Medulla oblongata (tissue), 1 donor: ENCODE measurements at regions not wholly inside any gene's neighbourhood (a gene's known extent, or its start where the extent isn't known, plus 50 kb on each side); places are given as distances from the start of the nearest gene placed in this dataset.

Experiments used
- DNase-seq: peaks from one replicate; pipeline ENCODE4 v3.0.0-alpha.2; 2015; ENCODE audit errors: extremely low spot score

- no peak for DNase-seq
Observed at GRCh38 chr21:29228306-29228705, 70.4 kb upstream of the BACH1 start.

DNA sequence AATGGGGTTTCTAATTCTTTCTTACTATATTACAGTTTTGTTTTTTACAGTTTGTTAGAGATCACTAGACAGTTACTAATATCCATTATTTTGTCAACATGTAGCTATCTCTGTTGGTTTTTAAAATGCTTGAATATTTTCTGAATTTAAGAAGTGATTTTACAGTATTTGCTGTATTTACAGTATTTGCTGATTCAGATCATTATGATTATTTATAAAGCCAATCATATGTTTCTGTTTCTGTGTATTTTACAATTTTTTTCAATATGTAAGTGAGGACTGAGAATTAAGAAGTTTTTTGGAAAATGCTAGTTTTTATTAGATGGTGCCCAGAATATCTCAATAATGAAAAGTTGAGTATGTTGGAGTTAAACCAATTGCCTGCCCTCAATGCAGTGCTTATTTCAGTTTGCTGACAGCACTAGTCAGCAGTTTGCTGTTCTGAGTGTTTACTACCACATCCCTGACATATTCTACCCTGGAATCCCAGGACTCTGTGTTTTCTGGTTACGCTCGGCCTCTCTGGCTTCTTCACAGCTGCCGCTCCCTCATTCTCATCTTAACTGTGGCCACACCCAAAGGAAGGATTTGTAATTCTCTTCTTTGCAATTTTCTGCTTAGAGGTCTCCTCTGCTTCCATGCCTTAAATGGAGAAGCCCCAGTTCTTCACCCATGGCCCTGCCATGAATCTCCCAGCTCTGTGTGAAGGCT is 68.0 kb upstream of the BACH1 start:
- DNase-seq = no peak

- no peak for DNase-seq
Observed at GRCh38 chr21:29231756-29232529, 66.8 kb upstream of the BACH1 start.

DNA sequence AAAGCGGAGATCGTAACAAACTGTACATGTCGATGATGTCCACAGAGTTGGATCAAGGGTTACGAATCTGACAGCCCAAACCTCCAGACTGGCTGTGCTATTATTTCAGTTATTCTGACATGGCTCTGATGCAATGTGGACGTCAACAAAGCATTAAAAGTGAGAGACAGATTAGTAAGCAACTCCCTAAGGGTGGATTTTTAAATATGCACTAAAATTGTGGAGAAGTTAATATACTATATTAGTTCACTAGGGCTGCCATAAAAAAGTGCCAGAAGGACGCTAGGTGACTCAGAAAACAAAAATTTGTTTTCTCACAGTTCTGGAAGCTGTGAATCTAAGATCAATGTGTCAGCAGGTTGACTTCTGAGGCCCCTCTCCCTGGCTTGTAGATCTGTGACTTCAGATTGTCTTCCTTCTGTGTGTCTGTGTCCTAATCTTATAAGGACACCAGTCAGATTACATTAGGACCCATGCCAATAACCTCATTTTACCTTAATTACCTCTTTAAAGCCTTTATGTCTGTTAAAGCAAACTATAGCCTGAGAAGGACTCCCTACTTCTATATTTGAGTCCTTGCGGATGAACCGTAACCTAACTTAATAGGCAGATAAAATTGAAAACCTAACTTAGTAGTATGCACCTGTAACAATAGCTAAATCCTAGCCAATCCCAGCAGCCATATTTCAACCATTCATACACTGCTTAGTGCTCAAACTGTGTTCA is 66.0 kb upstream of the BACH1 start:
- DNase-seq = no peak

DNA sequence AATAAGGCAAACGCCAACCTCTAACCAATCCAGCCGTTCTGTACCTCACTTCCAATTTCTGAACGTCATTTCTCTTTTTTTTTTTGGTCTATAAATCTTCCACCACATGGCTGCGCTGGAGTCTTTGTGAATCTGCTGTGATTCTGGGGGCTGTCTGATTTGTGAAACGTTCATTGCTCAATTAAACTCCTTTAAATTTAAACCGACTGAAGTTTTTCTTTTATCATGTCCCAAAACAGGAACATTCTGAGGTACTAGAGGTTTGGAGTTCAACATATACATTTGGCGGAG is 65.5 kb upstream of the BACH1 start:
- DNase-seq = peak; percentile 41

- no peak for DNase-seq
Observed at GRCh38 chr21:29233611-29234540, 64.8 kb upstream of the BACH1 start.

- DNase-seq = peak; percentile 36
Observed at GRCh38 chr21:29235714-29236197, 63.0 kb upstream of the BACH1 start.

- DNase-seq = no peak
Observed at GRCh38 chr21:29236201-29236600, 62.5 kb upstream of the BACH1 start.

DNA sequence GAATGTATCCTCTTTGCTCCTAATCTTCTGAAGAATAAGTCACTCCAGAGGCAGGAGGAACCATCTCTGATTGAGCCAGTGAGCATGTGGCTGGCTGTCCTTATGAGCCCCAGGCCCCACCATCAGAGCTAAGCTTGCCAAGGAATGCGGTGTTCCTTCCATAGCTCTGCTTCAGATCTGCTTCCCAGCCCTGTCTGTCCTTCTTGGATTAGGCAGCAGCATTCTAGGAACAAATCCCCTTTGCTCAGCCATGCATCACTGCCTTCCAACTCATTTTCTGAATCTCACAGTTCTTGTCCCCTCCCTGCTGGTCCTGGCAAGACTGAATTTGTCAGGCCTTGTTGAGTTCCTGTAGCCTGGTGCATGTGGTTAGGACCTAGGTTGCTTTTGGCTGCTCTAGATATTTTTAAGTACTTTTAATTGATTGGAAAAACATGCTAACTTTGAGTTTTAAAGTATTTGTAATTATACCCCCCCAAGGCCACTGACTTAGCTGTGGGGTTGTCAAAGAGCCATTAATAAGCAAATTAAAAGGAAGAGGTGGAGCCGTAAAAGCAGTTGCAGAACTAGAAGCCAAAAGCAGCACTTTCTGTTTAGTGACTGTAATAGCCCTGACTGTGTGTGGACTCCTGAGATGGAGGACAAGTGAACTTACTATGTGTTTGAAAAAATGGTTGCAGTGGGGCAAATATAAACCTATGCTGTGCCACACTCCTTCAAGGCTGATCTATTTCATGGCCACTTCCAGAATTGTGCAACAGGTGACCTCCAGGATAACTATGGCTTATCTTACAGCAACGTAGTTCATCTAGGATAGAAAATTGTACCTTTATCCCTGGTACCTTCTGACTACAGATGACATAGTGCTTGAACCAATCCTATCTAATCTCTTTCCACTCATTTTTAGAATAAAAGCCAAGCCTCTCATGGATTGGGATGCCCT is 61.3 kb upstream of the BACH1 start:
- DNase-seq = peak; percentile 42

- no peak for DNase-seq
Observed at GRCh38 chr21:29238053-29238966, 60.4 kb upstream of the BACH1 start.

- peak; percentile 51 for DNase-seq
Observed at GRCh38 chr21:29238967-29239290, 59.8 kb upstream of the BACH1 start.

- DNase-seq = no peak
Observed at GRCh38 chr21:29240136-29240535, 58.6 kb upstream of the BACH1 start.

GRCh38 chr21:29242201-29242600 is 56.5 kb upstream of the BACH1 start:
- no peak for DNase-seq

DNA sequence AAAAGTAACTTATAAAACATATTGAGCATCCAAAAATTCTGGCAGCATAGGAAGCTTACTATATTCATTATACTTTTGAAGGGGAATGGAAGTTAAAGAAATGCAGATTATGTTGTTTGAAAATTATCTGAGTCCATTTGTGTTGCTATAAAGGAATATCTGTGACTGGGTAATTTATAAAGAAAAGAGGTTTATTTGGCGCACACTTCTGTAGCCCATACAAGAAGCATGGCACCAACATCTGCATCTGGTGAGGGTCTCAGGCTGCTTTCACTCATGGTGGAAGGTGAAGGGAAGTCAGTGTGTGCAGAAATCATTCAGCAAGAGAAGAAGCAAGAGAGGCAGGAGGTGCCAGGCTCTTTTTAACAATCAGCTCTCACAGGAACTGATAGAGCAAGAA is 55.5 kb upstream of the BACH1 start:
- DNase-seq = no peak

DNA sequence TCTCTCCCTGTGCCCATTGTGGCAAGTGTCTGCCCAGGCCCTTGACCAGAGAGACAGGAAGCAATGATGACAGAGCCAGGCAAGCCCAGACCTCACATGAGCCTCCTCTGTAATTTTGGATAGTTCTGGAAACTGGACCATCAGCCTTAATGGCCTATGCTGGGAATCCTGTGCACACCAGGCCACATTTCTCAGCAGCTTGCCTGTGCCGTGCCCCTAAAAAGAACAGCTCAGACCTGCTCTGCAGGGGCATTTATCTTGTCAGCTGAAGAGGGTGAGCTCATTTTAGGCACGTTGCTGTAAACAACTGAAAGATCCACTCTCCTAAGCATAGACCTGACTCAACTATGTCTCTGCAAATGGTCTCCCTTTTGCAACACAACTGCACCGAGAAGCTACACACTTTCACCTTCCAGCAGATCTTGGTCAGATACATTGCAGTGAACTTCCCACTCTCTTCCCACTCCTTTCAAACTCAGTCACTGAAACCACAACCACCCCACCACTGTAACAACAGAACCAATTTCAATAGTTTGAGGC is 53.5 kb upstream of the BACH1 start:
- DNase-seq = no peak

- DNase-seq = no peak
Observed at GRCh38 chr21:29245863-29246262, 52.9 kb upstream of the BACH1 start.

GRCh38 chr21:29246614-29247013 is 52.1 kb upstream of the BACH1 start:
- no peak for DNase-seq

- DNase-seq = no peak
Observed at GRCh38 chr21:29248124-29248523, 50.6 kb upstream of the BACH1 start.
